Subcutaneous abdominal adipose tissue (tissue), 5 donors: ENCODE measurements at regions not wholly inside any gene's neighbourhood (a gene's known extent, or its start where the extent isn't known, plus 50 kb on each side); places are given as distances from the start of the nearest gene placed in this dataset.
"Not testable (repeated sequence)": the region's sequence is repeated elsewhere in the genome, so short reads cannot be mapped to it uniquely, and the experiment has no call there.

Experiments
- H3K27ac ChIP-seq: one replicate; pipeline ENCODE4 v1.7.0; 2013; ENCODE audit warnings: low read depth, mild to moderate bottlenecking, inconsistent platforms, low read length, moderate library complexity
- H3K27me3 ChIP-seq, 5 donors: one replicate each; pipeline ENCODE4 v1.7.0; 2013; ENCODE audit warnings: low read length in 5 of 5, inconsistent platforms in 1 of 5; ENCODE audit not compliant: control insufficient read depth in 5 of 5, insufficient read depth in 4 of 5
- H3K36me3 ChIP-seq, 5 donors: one replicate each; pipeline ENCODE4 v1.7.0; 2013; ENCODE audit warnings: low read length in 5 of 5; ENCODE audit not compliant: control insufficient read depth in 5 of 5, insufficient read depth in 5 of 5
- H3K4me1 ChIP-seq, 5 donors: one replicate each; pipeline ENCODE4 v1.7.0; 2013; ENCODE audit warnings: low read length in 5 of 5, mild to moderate bottlenecking in 3 of 5, moderate library complexity in 1 of 5; ENCODE audit not compliant: control insufficient read depth in 5 of 5, insufficient read depth in 5 of 5
- H3K4me3 ChIP-seq, 5 donors: one replicate each; pipeline ENCODE4 v1.7.0; 2013; ENCODE audit warnings: low read length in 5 of 5, low read depth in 1 of 5
- H3K9ac ChIP-seq, 5 donors: one replicate each; pipeline ENCODE4 v1.7.0; 2013; ENCODE audit warnings: low read length in 5 of 5, mild to moderate bottlenecking in 4 of 5, moderate library complexity in 3 of 5
- H3K9me3 ChIP-seq, 5 donors: one replicate each; pipeline ENCODE4 v1.7.0; 2013; ENCODE audit warnings: low read length in 5 of 5; ENCODE audit not compliant: control insufficient read depth in 5 of 5
- donor health status: healthy.
- donor health status: healthy.
- donor health status: healthy.
- donor health status: healthy.
- donor health status: healthy.

GRCh38 chr9:2417730-2418129 is 203.9 kb upstream of the VLDLR start:
- no peaks in the 10 kb centered on the region for H3K9me3 ChIP-seq
- H3K27me3 ChIP-seq, result no peaks in the 10 kb centered on the region
- peaks cover 0 to 16% (median 8%) of the 10 kb centered on the region in 5 donors for H3K4me1 ChIP-seq
- H3K4me3 ChIP-seq, result no peak overlapping the region
- no peak overlapping the region for H3K27ac ChIP-seq
- no peak overlapping the region for H3K9ac ChIP-seq
- no peaks in the 10 kb centered on the region for H3K36me3 ChIP-seq

GRCh38 chr9:2418619-2419018 is 203.0 kb upstream of the VLDLR start:
- H3K27me3 ChIP-seq, result no peaks in the 10 kb centered on the region
- peaks cover 0 to 10% (median 8%) of the 10 kb centered on the region in 5 donors for H3K4me1 ChIP-seq
- H3K9ac ChIP-seq, result no peak overlapping the region
- no peak overlapping the region for H3K27ac ChIP-seq
- no peak overlapping the region for H3K4me3 ChIP-seq
- H3K9me3 ChIP-seq, result no peaks in the 10 kb centered on the region
- H3K36me3 ChIP-seq, result no peaks in the 10 kb centered on the region

DNA sequence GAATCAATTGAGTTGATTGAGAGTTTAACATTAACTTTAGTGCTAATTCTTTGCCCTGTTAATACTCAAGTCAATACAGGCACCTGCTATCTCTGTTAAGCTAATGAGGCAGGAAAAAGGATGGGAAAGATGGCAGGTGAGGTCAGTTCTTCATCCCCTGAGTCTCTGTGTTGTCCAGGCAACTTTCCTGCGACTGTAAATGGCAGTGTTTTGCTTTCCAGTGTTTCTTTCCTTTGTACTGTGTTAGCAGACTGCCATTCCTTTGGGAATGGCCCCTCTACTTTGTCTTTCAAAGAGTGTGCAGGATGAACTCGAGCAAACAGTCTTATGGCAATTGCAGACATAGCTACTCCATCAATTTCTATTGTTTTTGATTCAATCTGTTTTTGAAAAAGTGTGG is 202.2 kb upstream of the VLDLR start:
- Histone ChIP-seq H3K4me3 (no peak overlapping the region), H3K27ac (no peak overlapping the region), H3K36me3 (peaks cover 0 to 2% (median 0%) of the 10 kb centered on the region in 5 donors), H3K4me1 (peaks cover 0 to 10% (median 8%) of the 10 kb centered on the region in 5 donors), H3K9ac (no peak overlapping the region), H3K9me3 (no peaks in the 10 kb centered on the region), H3K27me3 (no peaks in the 10 kb centered on the region)

DNA sequence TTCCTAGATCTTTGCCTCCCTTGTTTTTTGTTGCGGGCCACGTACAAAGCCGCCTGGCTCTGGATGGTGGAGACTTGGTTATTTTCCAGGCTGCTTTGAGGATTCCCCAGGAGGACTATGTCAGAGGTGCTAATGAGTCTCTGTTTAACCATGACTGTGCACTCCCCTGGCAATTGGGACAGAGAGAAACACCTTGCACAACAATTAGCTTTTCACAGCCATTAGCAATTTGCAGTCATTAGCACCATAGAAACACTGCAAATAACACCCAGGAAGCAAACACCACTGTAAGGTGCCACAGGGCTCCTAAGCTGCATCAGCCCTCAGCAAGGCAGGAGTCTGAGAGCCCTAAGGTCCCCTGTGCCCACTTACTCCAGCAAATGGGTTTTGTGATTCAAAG is 201.0 kb upstream of the VLDLR start:
- peaks cover 0 to 10% (median 8%) of the 10 kb centered on the region in 5 donors for H3K4me1 ChIP-seq
- no peaks in the 10 kb centered on the region for H3K9me3 ChIP-seq
- H3K27me3 ChIP-seq, result no peaks in the 10 kb centered on the region
- no peak overlapping the region for H3K4me3 ChIP-seq
- no peak overlapping the region for H3K9ac ChIP-seq
- H3K36me3 ChIP-seq, result peaks cover 0 to 2% (median 0%) of the 10 kb centered on the region in 5 donors
- no peak overlapping the region for H3K27ac ChIP-seq

DNA sequence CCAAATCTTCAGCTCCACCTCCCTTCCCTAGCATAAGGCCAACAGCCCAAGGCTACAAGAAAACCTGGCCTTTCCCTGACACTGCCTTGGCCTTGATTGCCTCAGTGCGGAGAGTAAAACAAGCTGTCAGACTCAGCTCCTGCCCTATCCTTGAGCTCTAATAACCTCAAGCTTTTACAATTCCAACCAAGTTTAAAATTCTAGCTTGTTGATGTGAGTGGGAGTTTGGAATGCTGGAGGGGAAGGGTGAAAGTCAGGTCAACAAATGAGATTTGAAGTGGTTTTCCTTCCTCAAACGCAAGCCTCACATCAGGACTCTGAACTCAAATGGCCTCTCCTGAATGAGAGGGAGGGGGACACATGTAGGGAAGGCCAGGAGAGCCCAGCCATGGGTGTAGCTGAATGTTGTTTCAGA is 197.0 kb upstream of the VLDLR start:
- H3K4me1 ChIP-seq, result peaks cover 0 to 7% (median 4%) of the 10 kb centered on the region in 5 donors
- no peaks in the 10 kb centered on the region for H3K27me3 ChIP-seq
- no peak overlapping the region for H3K9ac ChIP-seq
- no peaks in the 10 kb centered on the region for H3K9me3 ChIP-seq
- H3K4me3 ChIP-seq, result no peak overlapping the region
- H3K27ac ChIP-seq, result no peak overlapping the region
- H3K36me3 ChIP-seq, result peaks cover 0 to 2% (median 0%) of the 10 kb centered on the region in 5 donors

- no peak overlapping the region for H3K4me3 ChIP-seq
- H3K9ac ChIP-seq, result no peak overlapping the region
- no peaks in the 10 kb centered on the region for H3K27me3 ChIP-seq
- H3K4me1 ChIP-seq, result peaks cover 0 to 7% (median 4%) of the 10 kb centered on the region in 5 donors
- H3K27ac ChIP-seq, result no peak overlapping the region
- H3K9me3 ChIP-seq, result no peaks in the 10 kb centered on the region
- peaks cover 0 to 2% (median 0%) of the 10 kb centered on the region in 5 donors for H3K36me3 ChIP-seq
Measured at GRCh38 chr9:2425676-2426075, 195.9 kb upstream of the VLDLR start.

GRCh38 chr9:2427120-2427891 is 194.3 kb upstream of the VLDLR start:
- Histone ChIP-seq H3K27me3 (no peaks in the 10 kb centered on the region), H3K9me3 (no peaks in the 10 kb centered on the region), H3K27ac (no peak overlapping the region), H3K9ac (no peak overlapping the region), H3K4me3 (no peak overlapping the region), H3K4me1 (peaks cover 0 to 7% (median 4%) of the 10 kb centered on the region in 5 donors), H3K36me3 (peaks cover 0 to 2% (median 0%) of the 10 kb centered on the region in 5 donors)

GRCh38 chr9:2439957-2440356 is 181.6 kb upstream of the VLDLR start:
- H3K27me3 ChIP-seq, result no peaks in the 10 kb centered on the region
- no peak overlapping the region for H3K9ac ChIP-seq
- H3K36me3 ChIP-seq, result no peaks in the 10 kb centered on the region
- no peak overlapping the region for H3K27ac ChIP-seq
- peak overlapping the region in 1 of 5 donors; percentile 21 for H3K4me3 ChIP-seq
- peaks cover 0 to 27% (median 17%) of the 10 kb centered on the region in 5 donors for H3K9me3 ChIP-seq
- H3K4me1 ChIP-seq, result peaks cover 0 to 6% (median 0%) of the 10 kb centered on the region in 5 donors

GRCh38 chr9:2443933-2444332 is 177.7 kb upstream of the VLDLR start:
- not testable (repeated sequence) for H3K27me3 ChIP-seq

GRCh38 chr9:2448193-2448738 is 173.3 kb upstream of the VLDLR start:
- Histone ChIP-seq H3K4me1 (peaks cover 0 to 4% (median 0%) of the 10 kb centered on the region in 5 donors), H3K36me3 (no peaks in the 10 kb centered on the region), H3K9me3 (no peaks in the 10 kb centered on the region), H3K27ac (no peak overlapping the region), H3K9ac (no peak overlapping the region), H3K27me3 (no peaks in the 10 kb centered on the region), H3K4me3 (no peak overlapping the region)

More at GRCh38 chr9:2443933-2444332, 177.7 kb upstream of the VLDLR start:
- not testable (repeated sequence) for H3K36me3 ChIP-seq, H3K4me1 ChIP-seq, H3K9ac ChIP-seq, H3K4me3 ChIP-seq, H3K27ac ChIP-seq
- H3K9me3 ChIP-seq, result peaks cover 0 to 24% (median 14%) of the 10 kb centered on the region in 5 donors
